Chondrocyte (in vitro differentiated cells): ENCODE measurements at regions not wholly inside any gene's neighbourhood (a gene's known extent, or its start where the extent isn't known, plus 50 kb on each side); places are given as distances from the start of the nearest gene placed in this dataset.

Experiments
- DNase-seq: peaks from one replicate; pipeline ENCODE4 v3.0.0; 2021; ENCODE audit warnings: mixed read lengths, low spot score
- H3K27ac Mint-ChIP-seq: one replicate; pipeline ENCODE4 v1.8.0; 2021; ENCODE audit warnings: mild to moderate bottlenecking, moderate library complexity, mixed read lengths; ENCODE audit not compliant: unreplicated experiment
- H3K27me3 Mint-ChIP-seq: 2 replicates; pipeline ENCODE4 v1.8.0; 2021; ENCODE audit warnings: low read depth, mixed read lengths
- H3K36me3 Mint-ChIP-seq: 2 replicates; pipeline ENCODE4 v1.8.0; 2021; ENCODE audit warnings: low read depth, mixed read lengths
- H3K4me1 Mint-ChIP-seq: 2 replicates; pipeline ENCODE4 v1.8.0; 2021; ENCODE audit warnings: low read depth, mild to moderate bottlenecking, mixed read lengths
- H3K4me3 Mint-ChIP-seq: one replicate; pipeline ENCODE4 v1.8.0; 2021; ENCODE audit warnings: mild to moderate bottlenecking, moderate library complexity, mixed read lengths; ENCODE audit not compliant: unreplicated experiment
- H3K9me3 Mint-ChIP-seq: 2 replicates; pipeline ENCODE4 v1.8.0; 2021; ENCODE audit warnings: low read depth, mixed read lengths
- TF ChIP-seq, protein P1 (sequence below): fragments of 200-600 bp; sonication (generic); IDR thresholded peaks from 2 replicates; pipeline ENCODE4 v1.5.0; 2021; ENCODE audit warnings: antibody characterized with exemption, mild to moderate bottlenecking, moderate library complexity

DNA sequence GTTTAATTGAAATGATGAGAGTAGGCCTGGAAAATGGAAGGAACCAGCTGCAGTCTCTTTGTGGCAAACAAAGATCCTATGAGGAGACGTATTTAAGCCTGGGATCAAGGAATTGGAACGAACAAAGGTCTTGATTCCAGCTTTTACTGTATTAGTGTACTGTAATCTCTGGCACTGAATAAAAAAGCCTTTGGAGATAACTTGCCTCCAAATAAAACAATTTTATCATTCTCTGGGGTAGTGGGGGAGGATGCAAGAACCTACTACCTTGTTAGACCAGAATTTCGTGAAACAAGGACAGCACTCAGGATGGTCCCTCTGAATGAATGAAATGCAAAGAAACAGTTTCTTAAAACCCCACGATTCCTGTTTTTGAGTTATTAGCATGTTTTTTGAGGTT lies 134.2 kb downstream of the RWDD3 start:
- Mint-ChIP-seq H3K27me3 (peaks cover 26% of the 10 kb centered on the region), H3K4me1 (no peaks in the 10 kb centered on the region), H3K36me3 (no peaks in the 10 kb centered on the region), H3K9me3 (no peaks in the 10 kb centered on the region), H3K27ac (no peak overlapping the region), H3K4me3 (no peak overlapping the region)
- DNase-seq = no peak
- TF ChIP-seq, protein P1, sequence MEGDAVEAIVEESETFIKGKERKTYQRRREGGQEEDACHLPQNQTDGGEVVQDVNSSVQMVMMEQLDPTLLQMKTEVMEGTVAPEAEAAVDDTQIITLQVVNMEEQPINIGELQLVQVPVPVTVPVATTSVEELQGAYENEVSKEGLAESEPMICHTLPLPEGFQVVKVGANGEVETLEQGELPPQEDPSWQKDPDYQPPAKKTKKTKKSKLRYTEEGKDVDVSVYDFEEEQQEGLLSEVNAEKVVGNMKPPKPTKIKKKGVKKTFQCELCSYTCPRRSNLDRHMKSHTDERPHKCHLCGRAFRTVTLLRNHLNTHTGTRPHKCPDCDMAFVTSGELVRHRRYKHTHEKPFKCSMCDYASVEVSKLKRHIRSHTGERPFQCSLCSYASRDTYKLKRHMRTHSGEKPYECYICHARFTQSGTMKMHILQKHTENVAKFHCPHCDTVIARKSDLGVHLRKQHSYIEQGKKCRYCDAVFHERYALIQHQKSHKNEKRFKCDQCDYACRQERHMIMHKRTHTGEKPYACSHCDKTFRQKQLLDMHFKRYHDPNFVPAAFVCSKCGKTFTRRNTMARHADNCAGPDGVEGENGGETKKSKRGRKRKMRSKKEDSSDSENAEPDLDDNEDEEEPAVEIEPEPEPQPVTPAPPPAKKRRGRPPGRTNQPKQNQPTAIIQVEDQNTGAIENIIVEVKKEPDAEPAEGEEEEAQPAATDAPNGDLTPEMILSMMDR = no peak

DNA sequence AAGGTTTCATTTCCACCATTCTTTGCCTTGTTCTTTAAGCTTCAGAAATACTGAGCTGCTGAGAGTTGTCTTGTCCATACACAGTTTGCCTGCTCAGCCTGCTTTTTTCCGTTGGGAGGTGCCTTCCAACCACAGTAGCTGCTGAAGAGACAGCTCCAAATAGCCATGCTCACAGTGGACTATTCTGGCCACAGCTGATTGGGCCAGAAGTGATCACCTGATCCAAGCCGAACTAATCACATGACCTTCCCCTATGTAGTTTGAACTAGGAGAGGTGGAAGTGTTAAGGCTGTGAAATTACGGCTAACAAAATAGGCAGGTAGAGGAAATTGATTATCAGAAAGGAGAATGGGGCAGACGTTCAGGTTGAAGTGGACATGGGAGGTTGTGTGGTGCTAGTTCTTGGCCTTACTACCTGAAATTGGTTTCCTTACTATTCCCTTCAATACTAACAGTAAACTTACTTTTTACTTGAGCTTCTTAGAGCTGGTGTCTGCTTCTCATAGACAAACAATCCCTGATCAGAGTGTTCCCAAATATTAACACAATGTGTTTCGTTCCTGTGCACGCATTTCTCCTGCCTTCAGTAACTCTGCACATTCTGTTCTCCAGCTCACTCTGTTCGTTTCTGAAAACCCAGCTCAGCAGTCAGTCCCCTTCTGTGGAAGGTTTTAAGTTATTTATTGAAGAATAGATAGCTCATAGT lies 136.1 kb downstream of the RWDD3 start:
- no peak for DNase-seq
- no peaks in the 10 kb centered on the region for H3K36me3 Mint-ChIP-seq
- H3K27ac Mint-ChIP-seq = no peak overlapping the region
- no peak overlapping the region for H3K4me3 Mint-ChIP-seq
- H3K27me3 Mint-ChIP-seq = peaks cover 17% of the 10 kb centered on the region
- TF ChIP-seq, protein P1 = no peak
- no peaks in the 10 kb centered on the region for H3K4me1 Mint-ChIP-seq
- H3K9me3 Mint-ChIP-seq = no peaks in the 10 kb centered on the region

DNA sequence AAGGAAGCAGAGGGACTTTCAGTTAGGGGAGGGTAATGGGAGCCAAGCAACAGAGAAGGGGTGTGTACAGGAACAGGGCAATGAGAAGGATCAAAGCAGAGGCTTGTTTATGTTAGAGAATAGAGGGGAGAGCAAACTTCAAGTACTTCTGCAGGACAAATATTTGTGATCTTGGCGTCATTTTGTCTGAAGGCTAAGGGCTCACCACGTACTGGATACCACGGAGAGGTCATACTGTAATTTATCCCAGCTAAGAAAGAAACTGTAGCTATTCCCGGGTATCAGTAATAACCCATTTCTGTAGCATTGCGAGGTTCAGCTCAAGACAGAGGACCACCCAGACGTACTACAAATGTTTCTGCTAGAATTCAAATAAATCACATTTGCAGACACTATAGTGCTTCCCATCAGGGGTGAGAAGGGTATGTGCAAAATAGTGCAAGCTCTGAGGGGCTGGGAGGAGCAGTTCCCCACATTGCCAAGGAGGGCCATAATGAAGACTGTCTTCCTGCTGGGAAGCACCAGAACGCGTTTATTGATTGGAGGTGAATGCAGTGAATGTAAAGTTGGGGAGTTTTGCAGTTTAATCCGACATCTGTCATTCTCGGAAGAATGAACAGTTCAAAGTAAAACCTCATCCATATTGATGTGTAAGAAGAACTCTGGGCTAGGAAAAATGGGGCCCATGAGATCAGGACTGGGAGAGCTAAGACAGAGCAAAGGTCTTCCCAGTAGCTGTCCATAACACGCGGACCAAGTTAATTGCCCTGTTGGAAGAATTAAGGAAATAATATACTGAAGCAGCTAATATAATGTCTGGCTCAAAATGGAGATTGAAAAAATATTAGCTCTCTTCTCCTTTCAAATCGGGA lies 136.9 kb downstream of the RWDD3 start:
- Mint-ChIP-seq H3K4me3 (no peak overlapping the region), H3K27me3 (peaks cover 17% of the 10 kb centered on the region), H3K36me3 (no peaks in the 10 kb centered on the region), H3K4me1 (no peaks in the 10 kb centered on the region), H3K27ac (no peak overlapping the region), H3K9me3 (no peaks in the 10 kb centered on the region)
- DNase-seq = no peak
- TF ChIP-seq, protein P1 = no peak

DNA sequence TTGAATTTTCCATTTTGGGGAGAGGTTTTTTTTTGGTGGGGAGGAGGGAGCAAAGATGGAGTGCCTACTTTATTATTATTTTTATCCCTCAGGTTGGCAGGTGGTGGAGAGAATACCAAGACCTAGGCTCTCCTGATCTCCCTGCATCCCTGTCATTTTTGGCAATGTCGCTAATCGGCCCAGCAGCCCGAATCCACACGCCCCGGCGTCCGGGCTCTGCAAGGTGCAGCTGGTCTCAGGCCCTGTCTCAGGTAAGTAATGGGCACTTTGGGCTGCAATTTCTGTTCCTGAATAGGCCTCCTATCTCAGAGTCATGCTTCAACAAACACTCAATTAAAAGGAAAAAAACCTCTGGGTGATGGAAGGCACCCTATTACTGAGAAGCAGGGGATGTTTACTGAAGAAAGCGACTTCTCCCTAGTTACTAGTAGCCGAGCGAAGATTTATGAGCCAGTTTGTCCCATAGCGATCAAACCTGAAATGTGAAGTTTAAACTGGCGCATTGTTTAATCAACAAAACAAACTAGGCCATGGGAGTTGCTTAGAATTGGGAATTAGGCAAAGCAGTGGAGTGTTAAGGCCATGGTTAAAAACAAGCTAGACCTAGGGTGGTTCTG lies 137.8 kb downstream of the RWDD3 start:
- Mint-ChIP-seq H3K27ac (no peak overlapping the region), H3K4me1 (no peaks in the 10 kb centered on the region), H3K36me3 (no peaks in the 10 kb centered on the region)

DNA sequence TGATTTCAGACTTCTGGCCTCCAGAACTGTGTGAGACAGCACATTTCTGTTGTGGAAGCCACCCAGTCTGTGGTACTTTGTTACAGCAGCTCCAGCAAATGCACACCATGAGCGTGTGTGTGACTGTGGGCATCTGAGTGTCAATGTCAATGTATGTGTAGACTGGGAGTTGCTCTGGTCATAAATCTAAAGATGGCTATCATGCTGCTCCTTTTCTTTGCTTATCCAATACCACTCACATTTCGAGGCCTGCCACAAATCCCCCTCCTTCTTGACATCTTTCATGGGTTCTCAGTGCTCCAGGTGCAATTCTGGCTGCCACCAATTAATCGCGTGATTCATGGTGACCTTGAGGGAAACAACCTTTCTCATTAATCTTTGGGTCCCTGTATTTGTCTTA lies 141.2 kb downstream of the RWDD3 start:
- Mint-ChIP-seq H3K27me3 (peaks cover 9% of the 10 kb centered on the region), H3K9me3 (no peaks in the 10 kb centered on the region), H3K36me3 (no peaks in the 10 kb centered on the region), H3K4me1 (no peaks in the 10 kb centered on the region), H3K27ac (no peak overlapping the region), H3K4me3 (no peak overlapping the region)
- TF ChIP-seq, protein P1 = no peak
- DNase-seq = no peak

More for the DNA sequence above, 137.8 kb downstream of the RWDD3 start:
- Mint-ChIP-seq H3K27me3 (peaks cover 17% of the 10 kb centered on the region), H3K9me3 (no peaks in the 10 kb centered on the region), H3K4me3 (no peak overlapping the region)
- no peak for DNase-seq
- TF ChIP-seq, protein P1 = no peak
